Astrocyte (in vitro differentiated cells and primary cell): ENCODE measurements at regions not wholly inside any gene's neighbourhood (a gene's known extent, or its start where the extent isn't known, plus 50 kb on each side); places are given as distances from the start of the nearest gene placed in this dataset.

Source experiments
- DNase-seq: peaks from one replicate; pipeline ENCODE4 v3.0.0-alpha.2; 2010; ENCODE audit warnings: low read depth
- FAIRE-seq: peaks from 2 replicates; lab custom pipeline; 2011; peaks lifted over from hg19 to GRCh38; lab: Jason Lieb, UNC
- H2AFZ ChIP-seq: 2 replicates; pipeline ENCODE4 v1.6.0; 2012; ENCODE audit warnings: low read depth, low read length, inconsistent platforms
- H3K27ac ChIP-seq: 2 replicates; pipeline ENCODE4 v1.5.1; 2011; ENCODE audit warnings: low read depth, low read length, inconsistent platforms
- H3K27me3 ChIP-seq: 2 replicates; pipeline ENCODE4 v1.6.0; 2011; ENCODE audit warnings: low read length, inconsistent platforms; ENCODE audit not compliant: insufficient read depth
- H3K36me3 ChIP-seq: 2 replicates; pipeline ENCODE4 v1.5.1; 2011; ENCODE audit warnings: low read length, inconsistent platforms; ENCODE audit not compliant: insufficient read depth
- H3K4me1 ChIP-seq: 2 replicates; pipeline ENCODE4 v1.5.1; 2011; ENCODE audit warnings: low read length, inconsistent platforms; ENCODE audit not compliant: insufficient read depth
- H3K4me2 ChIP-seq: 2 replicates; pipeline ENCODE4 v1.6.0; 2012; ENCODE audit warnings: low read length, inconsistent platforms
- H3K4me3 ChIP-seq: 2 replicates; pipeline ENCODE4 v1.5.1; 2011; ENCODE audit warnings: low read depth, mild to moderate bottlenecking, low read length, inconsistent platforms; ENCODE audit not compliant: insufficient read depth
- H3K79me2 ChIP-seq: 2 replicates; pipeline ENCODE4 v1.6.0; 2012; ENCODE audit warnings: mild to moderate bottlenecking, low read length, inconsistent platforms; ENCODE audit not compliant: insufficient read depth
- H3K9ac ChIP-seq: 2 replicates; pipeline ENCODE4 v1.6.0; 2012; ENCODE audit warnings: mild to moderate bottlenecking, low read length, inconsistent platforms
- H3K9me3 ChIP-seq: 2 replicates; pipeline ENCODE4 v1.5.1; 2012; ENCODE audit warnings: low read depth, mild to moderate bottlenecking, low read length, inconsistent platforms; ENCODE audit not compliant: insufficient read depth
- H4K20me1 ChIP-seq: 2 replicates; pipeline ENCODE4 v1.6.0; 2012; ENCODE audit warnings: low read length, inconsistent platforms; ENCODE audit not compliant: insufficient read depth
- H3K27ac Mint-ChIP-seq: one replicate; pipeline ENCODE4 v1.8.0; 2021; ENCODE audit warnings: mild to moderate bottlenecking, mixed read lengths; ENCODE audit not compliant: unreplicated experiment
- H3K27me3 Mint-ChIP-seq: one replicate; pipeline ENCODE4 v1.8.0; 2021; ENCODE audit warnings: low read depth, mixed read lengths; ENCODE audit not compliant: unreplicated experiment
- H3K36me3 Mint-ChIP-seq: one replicate; pipeline ENCODE4 v1.8.0; 2021; ENCODE audit warnings: low read depth, mixed read lengths; ENCODE audit not compliant: unreplicated experiment
- H3K4me1 Mint-ChIP-seq: one replicate; pipeline ENCODE4 v1.8.0; 2021; ENCODE audit warnings: low read depth, mixed read lengths; ENCODE audit not compliant: unreplicated experiment
- H3K4me3 Mint-ChIP-seq: one replicate; pipeline ENCODE4 v1.8.0; 2021; ENCODE audit warnings: mild to moderate bottlenecking, moderate library complexity, mixed read lengths; ENCODE audit not compliant: unreplicated experiment
- H3K9me3 Mint-ChIP-seq: one replicate; pipeline ENCODE4 v1.8.0; 2021; ENCODE audit warnings: mild to moderate bottlenecking, mixed read lengths; ENCODE audit not compliant: unreplicated experiment
- CTCF ChIP-seq: IDR thresholded peaks from 2 replicates; pipeline ENCODE4 v1.5.1; 2011; ENCODE audit warnings: low read depth, mild to moderate bottlenecking, inconsistent platforms, low read length, moderate library complexity; ENCODE audit not compliant: insufficient read depth
- EZH2 ChIP-seq: IDR thresholded peaks from 2 replicates; pipeline ENCODE4 v1.6.1; 2012; ENCODE audit warnings: mild to moderate bottlenecking, low read length, inconsistent platforms; ENCODE audit not compliant: insufficient read depth

GRCh38 chr1:82555501-82555900 is 754.8 kb downstream of the ADGRL2 start:
- no peaks in the 10 kb centered on the region for H3K27me3 Mint-ChIP-seq
- no peak overlapping the region for H3K4me3 ChIP-seq
- no peak for TF ChIP-seq EZH2
- no peak for TF ChIP-seq CTCF
- no peaks in the 10 kb centered on the region for H3K36me3 ChIP-seq
- no peak overlapping the region for H3K27ac ChIP-seq
- FAIRE-seq (no peak), DNase-seq (no peak)
- no peak overlapping the region for H3K4me2 ChIP-seq
- H3K4me1 ChIP-seq, result no peaks in the 10 kb centered on the region
- no peaks in the 10 kb centered on the region for H3K79me2 ChIP-seq
- no peak overlapping the region for H2AFZ ChIP-seq
- H3K36me3 Mint-ChIP-seq, result no peaks in the 10 kb centered on the region
- H3K9me3 ChIP-seq, result no peaks in the 10 kb centered on the region
- no peaks in the 10 kb centered on the region for H3K27me3 ChIP-seq
- H3K9ac ChIP-seq, result no peak overlapping the region
- no peaks in the 10 kb centered on the region for H4K20me1 ChIP-seq
- H3K27ac Mint-ChIP-seq, result no peak overlapping the region
- H3K4me1 Mint-ChIP-seq, result no peaks in the 10 kb centered on the region
- no peaks in the 10 kb centered on the region for H3K9me3 Mint-ChIP-seq
- H3K4me3 Mint-ChIP-seq, result no peak overlapping the region

DNA sequence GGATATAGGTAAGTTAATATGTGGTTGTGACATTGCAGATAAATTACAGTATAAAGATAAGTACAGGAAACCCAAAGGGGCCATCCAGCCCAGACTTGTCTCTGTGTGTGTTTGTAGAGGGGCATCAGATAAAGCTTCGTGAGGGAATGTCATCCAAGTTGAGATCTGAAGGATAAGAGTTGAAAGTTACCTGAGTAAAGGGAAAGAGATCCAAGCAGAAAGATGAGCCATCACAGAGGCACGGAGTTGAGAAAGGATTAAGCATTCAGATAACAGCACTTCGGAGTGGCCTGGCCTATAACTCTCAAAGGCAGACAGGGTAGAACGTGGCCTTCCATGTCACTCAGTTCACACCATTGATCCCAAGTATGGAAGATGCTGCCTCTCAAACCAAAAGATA is 749.1 kb downstream of the ADGRL2 start:
- peaks cover 1% of the 10 kb centered on the region for H3K9me3 Mint-ChIP-seq
- Histone ChIP-seq H4K20me1 (no peaks in the 10 kb centered on the region), H3K27ac (no peak overlapping the region), H3K27me3 (no peaks in the 10 kb centered on the region), H3K9me3 (no peaks in the 10 kb centered on the region), H3K4me2 (no peak overlapping the region), H2AFZ (no peak overlapping the region), H3K4me3 (no peak overlapping the region), H3K4me1 (no peaks in the 10 kb centered on the region), H3K36me3 (no peaks in the 10 kb centered on the region), H3K9ac (no peak overlapping the region), H3K79me2 (no peaks in the 10 kb centered on the region)
- TF ChIP-seq EZH2, result no peak
- TF ChIP-seq CTCF, result no peak
- H3K4me3 Mint-ChIP-seq, result no peak overlapping the region
- DNase-seq, result no peak
- H3K27me3 Mint-ChIP-seq, result no peaks in the 10 kb centered on the region
- H3K27ac Mint-ChIP-seq, result no peak overlapping the region
- no peaks in the 10 kb centered on the region for H3K36me3 Mint-ChIP-seq
- no peak for FAIRE-seq
- H3K4me1 Mint-ChIP-seq, result no peaks in the 10 kb centered on the region

- Mint-ChIP-seq H3K27me3 (no peaks in the 10 kb centered on the region), H3K9me3 (peaks cover 1% of the 10 kb centered on the region), H3K4me1 (no peaks in the 10 kb centered on the region), H3K27ac (no peak overlapping the region), H3K36me3 (no peaks in the 10 kb centered on the region), H3K4me3 (no peak overlapping the region)
- Histone ChIP-seq H4K20me1 (no peaks in the 10 kb centered on the region), H3K4me3 (no peak overlapping the region), H3K27ac (no peak overlapping the region), H3K9me3 (no peaks in the 10 kb centered on the region), H3K79me2 (no peaks in the 10 kb centered on the region), H3K9ac (no peak overlapping the region), H3K36me3 (no peaks in the 10 kb centered on the region), H2AFZ (no peak overlapping the region), H3K27me3 (no peaks in the 10 kb centered on the region), H3K4me1 (no peaks in the 10 kb centered on the region), H3K4me2 (no peak overlapping the region)
- DNase-seq (peak; percentile 23), FAIRE-seq (no peak)
- TF ChIP-seq EZH2, result no peak
- no peak for TF ChIP-seq CTCF
Observed at GRCh38 chr1:82542766-82543165, 742.0 kb downstream of the ADGRL2 start.
